WTC11 (cell line): ENCODE measurements at regions not wholly inside any gene's neighbourhood (a gene's known extent, or its start where the extent isn't known, plus 50 kb on each side); places are given as distances from the start of the nearest gene placed in this dataset.

ENCODE experiments used
- ATAC-seq: fragments of 200-7000 bp; cut with Tn5 transposase; 2 replicates; pipeline ENCODE4 v1.10.0; 2021; ENCODE audit warnings: mild to moderate bottlenecking, moderate library complexity
- CTCF ChIA-PET: fragments of 300-600 bp; sonication (Branson Sonifier 250); formaldehyde crosslinking; loops from one replicate; lab custom pipeline; 2021; ENCODE audit warnings: antibody characterized with exemption; lab: Charles Lee
- POLR2A ChIA-PET: fragments of 350-600 bp; sonication (Branson Sonifier 250); formaldehyde crosslinking; loops from one replicate; lab custom pipeline; 2021; ENCODE audit warnings: antibody characterized with exemption; lab: Charles Lee
- DNase-seq: peaks from one replicate; pipeline ENCODE4 v3.0.0; 2021; ENCODE audit warnings: low spot score
- H3K27ac Mint-ChIP-seq: 2 replicates; pipeline ENCODE4 v1.8.0; 2021; ENCODE audit warnings: mixed read lengths
- H3K27me3 Mint-ChIP-seq: 2 replicates; pipeline ENCODE4 v1.8.0; 2021; ENCODE audit warnings: low read depth, mild to moderate bottlenecking, moderate library complexity, mixed read lengths
- H3K36me3 Mint-ChIP-seq: 2 replicates; pipeline ENCODE4 v1.8.0; 2021; ENCODE audit warnings: mixed read lengths
- H3K4me1 Mint-ChIP-seq: 2 replicates; pipeline ENCODE4 v1.8.0; 2022; ENCODE audit warnings: mixed read lengths
- H3K4me3 Mint-ChIP-seq: 2 replicates; pipeline ENCODE4 v1.8.0; 2021; ENCODE audit warnings: mild to moderate bottlenecking, moderate library complexity, mixed read lengths
- H3K9me3 Mint-ChIP-seq: 2 replicates; pipeline ENCODE4 v1.8.0; 2021; ENCODE audit warnings: mixed read lengths
- EMX1 ChIP-seq: fragments of 250-450 bp; sonication (Bioruptor Pico); IDR thresholded peaks from 2 replicates; pipeline ENCODE4 v1.8.0; 2021; ENCODE audit warnings: mild to moderate bottlenecking
- FOXJ3 ChIP-seq: sonication (generic); formaldehyde crosslinking; IDR thresholded peaks from 2 replicates; pipeline ENCODE4 v1.9.0; 2021; ENCODE audit warnings: missing genetic modification reagents, mild to moderate bottlenecking, borderline replicate concordance
- MXD4 ChIP-seq: fragments of 250-450 bp; sonication (Bioruptor Pico); IDR thresholded peaks from 2 replicates; pipeline ENCODE4 v1.8.0; 2021; ENCODE audit warnings: mild to moderate bottlenecking, moderate library complexity, borderline replicate concordance
- NR2C2 ChIP-seq: sonication (generic); formaldehyde crosslinking; IDR thresholded peaks from 2 replicates; pipeline ENCODE4 v1.8.0; 2022; ENCODE audit warnings: mild to moderate bottlenecking, missing genetic modification reagents
- NR3C1 ChIP-seq: sonication (generic); formaldehyde crosslinking; conservative IDR thresholded peaks from 2 replicates; pipeline ENCODE4 v1.8.1; 2023; ENCODE audit warnings: low read depth, mild to moderate bottlenecking, missing genetic modification reagents
- SMAD4 ChIP-seq: sonication (generic); formaldehyde crosslinking; IDR thresholded peaks from 2 replicates; pipeline ENCODE4 v1.8.0; 2022; ENCODE audit warnings: mild to moderate bottlenecking, missing genetic modification reagents
- ZNF423 ChIP-seq: fragments of 250-450 bp; sonication (Bioruptor Pico); IDR thresholded peaks from 2 replicates; pipeline ENCODE4 v2.1.2; 2022; ENCODE audit warnings: mild to moderate bottlenecking, moderate library complexity
- TF ChIP-seq, protein P1 (sequence below): sonication (generic); formaldehyde crosslinking; IDR thresholded peaks from 2 replicates; pipeline ENCODE4 v1.8.1; 2023; ENCODE audit warnings: mild to moderate bottlenecking, missing genetic modification reagents
- TF ChIP-seq, protein P2 (sequence below): sonication (generic); formaldehyde crosslinking; IDR thresholded peaks from 2 replicates; pipeline ENCODE4 v1.8.0; 2023; ENCODE audit warnings: mild to moderate bottlenecking, missing genetic modification reagents
- TF ChIP-seq, protein P3 (sequence below): sonication (generic); formaldehyde crosslinking; IDR thresholded peaks from 2 replicates; pipeline ENCODE4 v1.8.1; 2022; ENCODE audit warnings: mild to moderate bottlenecking, moderate library complexity, missing genetic modification reagents
- TF ChIP-seq, protein P4 (sequence below): fragments of 250-450 bp; sonication (Bioruptor Pico); IDR thresholded peaks from 2 replicates; pipeline ENCODE4 v1.9.0; 2021; ENCODE audit warnings: moderate library complexity, mild to moderate bottlenecking, inconsistent platforms, borderline replicate concordance
- TF ChIP-seq, protein P5 (sequence below): fragments of 250-450 bp; sonication (Bioruptor Pico); IDR thresholded peaks from 2 replicates; pipeline ENCODE4 v1.8.0; 2021; ENCODE audit warnings: mild to moderate bottlenecking

DNA sequence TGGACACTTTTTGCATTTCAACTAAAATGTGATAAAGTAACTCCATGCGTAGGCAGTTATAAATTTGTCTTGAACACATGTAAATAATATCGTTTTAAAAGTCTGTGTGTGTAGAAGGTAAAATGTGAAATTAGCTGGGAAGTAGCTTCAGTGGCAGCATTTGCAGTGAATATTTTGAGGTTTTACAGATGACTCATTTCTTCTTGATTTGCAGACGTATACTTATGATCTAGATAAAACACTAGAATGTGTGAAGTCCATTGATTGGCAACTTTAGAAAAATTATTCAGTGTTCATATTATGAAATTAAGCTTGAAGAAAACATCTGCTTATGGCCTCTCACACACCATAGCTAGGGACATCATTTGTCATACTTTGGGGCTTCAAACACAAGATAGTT lies 788.6 kb upstream of the NOVA1 start:
- ChIA-PET POLR2A (no interaction called here), CTCF (no interaction called here)
- H3K4me3 Mint-ChIP-seq, result no peak overlapping the region
- TF ChIP-seq, protein P1, sequence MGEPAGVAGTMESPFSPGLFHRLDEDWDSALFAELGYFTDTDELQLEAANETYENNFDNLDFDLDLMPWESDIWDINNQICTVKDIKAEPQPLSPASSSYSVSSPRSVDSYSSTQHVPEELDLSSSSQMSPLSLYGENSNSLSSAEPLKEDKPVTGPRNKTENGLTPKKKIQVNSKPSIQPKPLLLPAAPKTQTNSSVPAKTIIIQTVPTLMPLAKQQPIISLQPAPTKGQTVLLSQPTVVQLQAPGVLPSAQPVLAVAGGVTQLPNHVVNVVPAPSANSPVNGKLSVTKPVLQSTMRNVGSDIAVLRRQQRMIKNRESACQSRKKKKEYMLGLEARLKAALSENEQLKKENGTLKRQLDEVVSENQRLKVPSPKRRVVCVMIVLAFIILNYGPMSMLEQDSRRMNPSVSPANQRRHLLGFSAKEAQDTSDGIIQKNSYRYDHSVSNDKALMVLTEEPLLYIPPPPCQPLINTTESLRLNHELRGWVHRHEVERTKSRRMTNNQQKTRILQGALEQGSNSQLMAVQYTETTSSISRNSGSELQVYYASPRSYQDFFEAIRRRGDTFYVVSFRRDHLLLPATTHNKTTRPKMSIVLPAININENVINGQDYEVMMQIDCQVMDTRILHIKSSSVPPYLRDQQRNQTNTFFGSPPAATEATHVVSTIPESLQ (CRISPR knock-in tag), result no peak
- TF ChIP-seq NR2C2 (CRISPR knock-in tag), result no peak
- TF ChIP-seq, protein P2, sequence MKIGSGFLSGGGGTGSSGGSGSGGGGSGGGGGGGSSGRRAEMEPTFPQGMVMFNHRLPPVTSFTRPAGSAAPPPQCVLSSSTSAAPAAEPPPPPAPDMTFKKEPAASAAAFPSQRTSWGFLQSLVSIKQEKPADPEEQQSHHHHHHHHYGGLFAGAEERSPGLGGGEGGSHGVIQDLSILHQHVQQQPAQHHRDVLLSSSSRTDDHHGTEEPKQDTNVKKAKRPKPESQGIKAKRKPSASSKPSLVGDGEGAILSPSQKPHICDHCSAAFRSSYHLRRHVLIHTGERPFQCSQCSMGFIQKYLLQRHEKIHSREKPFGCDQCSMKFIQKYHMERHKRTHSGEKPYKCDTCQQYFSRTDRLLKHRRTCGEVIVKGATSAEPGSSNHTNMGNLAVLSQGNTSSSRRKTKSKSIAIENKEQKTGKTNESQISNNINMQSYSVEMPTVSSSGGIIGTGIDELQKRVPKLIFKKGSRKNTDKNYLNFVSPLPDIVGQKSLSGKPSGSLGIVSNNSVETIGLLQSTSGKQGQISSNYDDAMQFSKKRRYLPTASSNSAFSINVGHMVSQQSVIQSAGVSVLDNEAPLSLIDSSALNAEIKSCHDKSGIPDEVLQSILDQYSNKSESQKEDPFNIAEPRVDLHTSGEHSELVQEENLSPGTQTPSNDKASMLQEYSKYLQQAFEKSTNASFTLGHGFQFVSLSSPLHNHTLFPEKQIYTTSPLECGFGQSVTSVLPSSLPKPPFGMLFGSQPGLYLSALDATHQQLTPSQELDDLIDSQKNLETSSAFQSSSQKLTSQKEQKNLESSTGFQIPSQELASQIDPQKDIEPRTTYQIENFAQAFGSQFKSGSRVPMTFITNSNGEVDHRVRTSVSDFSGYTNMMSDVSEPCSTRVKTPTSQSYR (CRISPR knock-in tag), result no peak
- no peak for TF ChIP-seq SMAD4 (CRISPR knock-in tag)
- no peaks in the 10 kb centered on the region for H3K36me3 Mint-ChIP-seq
- DNase-seq (no peak), ATAC-seq (no peak)
- no peak overlapping the region for H3K27ac Mint-ChIP-seq
- H3K4me1 Mint-ChIP-seq, result no peaks in the 10 kb centered on the region
- H3K9me3 Mint-ChIP-seq, result no peaks in the 10 kb centered on the region
- H3K27me3 Mint-ChIP-seq, result no peaks in the 10 kb centered on the region

DNA sequence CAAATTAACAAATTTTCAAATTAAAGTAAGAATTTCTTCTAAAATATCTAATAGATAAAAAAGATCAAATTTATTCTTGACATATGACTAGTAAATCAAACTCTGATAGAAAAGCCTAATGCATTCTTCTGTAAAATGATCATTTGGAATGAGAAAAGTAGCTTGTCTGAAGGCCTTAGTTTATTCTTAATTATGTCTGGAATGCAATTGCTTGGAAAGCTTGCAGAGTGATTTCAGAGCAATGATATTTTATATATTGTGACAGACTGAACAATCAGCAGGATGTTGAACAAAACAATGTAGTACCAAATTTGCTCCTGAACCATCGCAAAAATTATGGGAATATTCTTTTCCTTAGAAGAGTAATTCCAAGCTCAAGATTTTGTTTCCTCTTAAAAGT lies 789.6 kb upstream of the NOVA1 start:
- ATAC-seq (no peak), DNase-seq (no peak)
- TF ChIP-seq NR3C1 (CRISPR knock-in tag) (no peak), FOXJ3 (no peak)
- CTCF ChIA-PET, result no interaction called here
- H3K27ac Mint-ChIP-seq, result no peak overlapping the region
- no peaks in the 10 kb centered on the region for H3K36me3 Mint-ChIP-seq
- H3K9me3 Mint-ChIP-seq, result no peaks in the 10 kb centered on the region
- POLR2A ChIA-PET, result no interaction called here
- no peaks in the 10 kb centered on the region for H3K27me3 Mint-ChIP-seq
- no peaks in the 10 kb centered on the region for H3K4me1 Mint-ChIP-seq
- no peak overlapping the region for H3K4me3 Mint-ChIP-seq

DNA sequence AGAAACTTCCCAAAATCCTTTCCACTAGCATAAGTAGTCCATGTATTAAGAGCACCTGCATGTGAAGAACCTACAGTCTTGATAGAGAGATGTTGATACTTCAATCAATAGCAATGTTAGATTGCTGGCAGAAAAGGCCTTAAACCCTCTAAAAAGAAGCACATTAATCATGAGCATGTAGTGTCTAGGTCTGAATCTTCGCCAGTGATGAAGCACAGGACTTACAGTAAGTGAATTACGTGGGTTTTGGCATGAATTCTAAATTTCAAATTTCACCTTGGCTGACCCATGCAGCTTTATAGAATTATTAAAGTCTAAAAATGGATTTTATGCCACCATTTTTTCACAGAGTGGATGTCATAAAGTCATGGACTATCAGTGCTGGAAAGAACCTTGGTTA lies 791.6 kb upstream of the NOVA1 start:
- H3K4me1 Mint-ChIP-seq, result no peaks in the 10 kb centered on the region
- H3K27me3 Mint-ChIP-seq, result no peaks in the 10 kb centered on the region
- ATAC-seq, result no peak
- DNase-seq, result no peak
- TF ChIP-seq EMX1 (no peak), NR2C2 (CRISPR knock-in tag) (no peak), ZNF423 (CRISPR knock-in tag) (no peak), FOXJ3 (no peak)
- TF ChIP-seq, protein P3, sequence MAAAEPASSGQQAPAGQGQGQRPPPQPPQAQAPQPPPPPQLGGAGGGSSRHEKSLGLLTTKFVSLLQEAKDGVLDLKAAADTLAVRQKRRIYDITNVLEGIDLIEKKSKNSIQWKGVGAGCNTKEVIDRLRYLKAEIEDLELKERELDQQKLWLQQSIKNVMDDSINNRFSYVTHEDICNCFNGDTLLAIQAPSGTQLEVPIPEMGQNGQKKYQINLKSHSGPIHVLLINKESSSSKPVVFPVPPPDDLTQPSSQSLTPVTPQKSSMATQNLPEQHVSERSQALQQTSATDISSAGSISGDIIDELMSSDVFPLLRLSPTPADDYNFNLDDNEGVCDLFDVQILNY, result no peak
- ChIA-PET POLR2A (no interaction called here), CTCF (no interaction called here)
- no peak overlapping the region for H3K27ac Mint-ChIP-seq
- no peaks in the 10 kb centered on the region for H3K9me3 Mint-ChIP-seq
- H3K36me3 Mint-ChIP-seq, result no peaks in the 10 kb centered on the region
- no peak overlapping the region for H3K4me3 Mint-ChIP-seq

DNA sequence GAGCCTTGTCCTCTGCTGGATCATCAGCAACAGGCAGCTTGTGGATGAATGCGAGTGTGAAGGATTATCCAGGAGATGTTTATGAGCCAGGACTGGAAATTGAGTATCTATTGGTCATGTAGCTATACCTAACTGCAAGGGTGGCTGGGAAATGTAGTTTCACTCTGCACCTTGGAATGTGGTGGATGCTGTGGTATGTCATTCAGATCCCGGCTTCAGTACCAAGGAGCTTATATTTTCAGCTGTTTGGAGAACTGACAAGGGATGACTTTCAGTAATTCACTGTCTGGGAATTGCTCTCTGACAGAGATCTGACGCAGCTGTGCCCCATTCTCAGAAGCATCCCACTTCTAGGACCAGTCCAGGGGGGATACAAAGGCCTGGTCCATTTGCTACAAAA lies 792.3 kb upstream of the NOVA1 start:
- no peaks in the 10 kb centered on the region for H3K36me3 Mint-ChIP-seq
- no peaks in the 10 kb centered on the region for H3K9me3 Mint-ChIP-seq
- ATAC-seq (peak; percentile 88), DNase-seq (no peak)
- no peak overlapping the region for H3K4me3 Mint-ChIP-seq
- no peak overlapping the region; the same call in 1 of the 2 replicates for H3K27ac Mint-ChIP-seq
- no peaks in the 10 kb centered on the region for H3K4me1 Mint-ChIP-seq
- POLR2A ChIA-PET, result no interaction called here
- CTCF ChIA-PET, result no interaction called here
- H3K27me3 Mint-ChIP-seq, result no peaks in the 10 kb centered on the region
- TF ChIP-seq MXD4, result no peak
- TF ChIP-seq, protein P4, sequence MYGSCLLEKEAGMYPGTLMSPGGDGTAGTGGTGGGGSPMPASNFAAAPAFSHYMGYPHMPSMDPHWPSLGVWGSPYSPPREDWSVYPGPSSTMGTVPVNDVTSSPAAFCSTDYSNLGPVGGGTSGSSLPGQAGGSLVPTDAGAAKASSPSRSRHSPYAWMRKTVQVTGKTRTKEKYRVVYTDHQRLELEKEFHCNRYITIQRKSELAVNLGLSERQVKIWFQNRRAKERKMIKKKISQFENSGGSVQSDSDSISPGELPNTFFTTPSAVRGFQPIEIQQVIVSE (CRISPR knock-in tag), result no peak
- TF ChIP-seq, protein P5, sequence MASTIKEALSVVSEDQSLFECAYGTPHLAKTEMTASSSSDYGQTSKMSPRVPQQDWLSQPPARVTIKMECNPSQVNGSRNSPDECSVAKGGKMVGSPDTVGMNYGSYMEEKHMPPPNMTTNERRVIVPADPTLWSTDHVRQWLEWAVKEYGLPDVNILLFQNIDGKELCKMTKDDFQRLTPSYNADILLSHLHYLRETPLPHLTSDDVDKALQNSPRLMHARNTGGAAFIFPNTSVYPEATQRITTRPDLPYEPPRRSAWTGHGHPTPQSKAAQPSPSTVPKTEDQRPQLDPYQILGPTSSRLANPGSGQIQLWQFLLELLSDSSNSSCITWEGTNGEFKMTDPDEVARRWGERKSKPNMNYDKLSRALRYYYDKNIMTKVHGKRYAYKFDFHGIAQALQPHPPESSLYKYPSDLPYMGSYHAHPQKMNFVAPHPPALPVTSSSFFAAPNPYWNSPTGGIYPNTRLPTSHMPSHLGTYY (CRISPR knock-in tag), result no peak
